Tibial nerve (tissue), 4 donors: ENCODE measurements at regions not wholly inside any gene's neighbourhood (a gene's known extent, or its start where the extent isn't known, plus 50 kb on each side); places are given as distances from the start of the nearest gene placed in this dataset.

Source experiments
- EP300 ChIP-seq, 2 donors: sonication (generic); formaldehyde crosslinking; IDR thresholded peaks; one replicate each; pipeline ENCODE4 v1.6.1; 2017; ENCODE audit warnings: antibody characterized with exemption in 2 of 2, mild to moderate bottlenecking in 1 of 2
- POLR2A ChIP-seq, 2 donors: fragments of 450-650 bp; IDR thresholded peaks; one replicate each; pipeline ENCODE4 v1.6.1; 2017; ENCODE audit warnings: antibody characterized with exemption in 2 of 2, mild to moderate bottlenecking in 2 of 2, moderate library complexity in 2 of 2
- TF ChIP-seq, protein P1 (sequence below), 5 experiments: fragments of 200-600 bp in 3 of 5; fragments of 450-650 bp in 2 of 5; sonication (generic) in 3 of 5; IDR thresholded peaks; one replicate each; pipeline ENCODE4 v1.5.1; 2016 to 2019; ENCODE audit warnings: antibody characterized with exemption in 5 of 5, mild to moderate bottlenecking in 3 of 5, moderate library complexity in 2 of 5

DNA sequence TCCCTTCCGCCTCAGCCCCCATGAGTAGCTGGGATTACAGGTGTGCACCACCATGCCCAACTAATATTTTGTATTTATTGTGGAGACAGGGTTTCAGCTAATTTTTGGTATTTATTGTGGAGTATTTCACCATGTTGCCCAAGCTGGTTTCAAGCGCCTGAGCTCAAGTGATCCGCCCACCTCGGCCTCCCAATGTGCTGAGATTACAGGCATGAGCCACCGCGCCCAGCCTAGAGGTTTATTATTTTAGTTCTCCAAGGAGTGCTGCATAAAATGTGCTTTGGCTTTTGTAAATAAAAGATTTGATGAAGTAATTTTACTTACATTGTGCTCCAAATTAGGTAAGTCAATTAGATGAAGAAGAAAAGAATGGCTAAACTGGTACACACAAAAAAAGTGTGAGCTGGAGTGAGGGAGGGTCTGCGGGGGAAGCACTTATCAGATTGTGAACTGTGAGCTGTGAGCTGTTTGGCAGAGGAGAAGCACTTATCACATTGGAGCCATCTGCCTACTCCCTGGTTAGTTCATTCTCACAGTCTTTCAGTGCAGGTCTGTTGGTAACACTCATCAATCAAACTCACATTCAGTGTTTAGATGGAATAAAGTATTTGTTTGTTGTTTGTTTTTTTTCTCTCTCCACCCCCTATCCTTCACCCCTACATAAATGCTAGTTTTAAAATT, 398.0 kb downstream of the EPHA7 start:
- TF ChIP-seq, protein P1, sequence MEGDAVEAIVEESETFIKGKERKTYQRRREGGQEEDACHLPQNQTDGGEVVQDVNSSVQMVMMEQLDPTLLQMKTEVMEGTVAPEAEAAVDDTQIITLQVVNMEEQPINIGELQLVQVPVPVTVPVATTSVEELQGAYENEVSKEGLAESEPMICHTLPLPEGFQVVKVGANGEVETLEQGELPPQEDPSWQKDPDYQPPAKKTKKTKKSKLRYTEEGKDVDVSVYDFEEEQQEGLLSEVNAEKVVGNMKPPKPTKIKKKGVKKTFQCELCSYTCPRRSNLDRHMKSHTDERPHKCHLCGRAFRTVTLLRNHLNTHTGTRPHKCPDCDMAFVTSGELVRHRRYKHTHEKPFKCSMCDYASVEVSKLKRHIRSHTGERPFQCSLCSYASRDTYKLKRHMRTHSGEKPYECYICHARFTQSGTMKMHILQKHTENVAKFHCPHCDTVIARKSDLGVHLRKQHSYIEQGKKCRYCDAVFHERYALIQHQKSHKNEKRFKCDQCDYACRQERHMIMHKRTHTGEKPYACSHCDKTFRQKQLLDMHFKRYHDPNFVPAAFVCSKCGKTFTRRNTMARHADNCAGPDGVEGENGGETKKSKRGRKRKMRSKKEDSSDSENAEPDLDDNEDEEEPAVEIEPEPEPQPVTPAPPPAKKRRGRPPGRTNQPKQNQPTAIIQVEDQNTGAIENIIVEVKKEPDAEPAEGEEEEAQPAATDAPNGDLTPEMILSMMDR (IDR thresholded peaks at IDR 0.05), result no peak
- TF ChIP-seq POLR2A (IDR thresholded peaks at IDR 0.05) (no peak), EP300 (IDR thresholded peaks at IDR 0.05) (no peak)
